Trophoblast cell (in vitro differentiated cells and primary cell): ENCODE measurements at regions not wholly inside any gene's neighbourhood (a gene's known extent, or its start where the extent isn't known, plus 50 kb on each side); places are given as distances from the start of the nearest gene placed in this dataset.

ENCODE experiments used
- DNase-seq, 2 donors: peaks; one replicate each; pipeline ENCODE4 v3.0.0-alpha.2; 2016
- H2AFZ ChIP-seq: 2 replicates; pipeline ENCODE4 v1.6.1; 2013; ENCODE audit warnings: low read length, moderate library complexity, mild to moderate bottlenecking; ENCODE audit not compliant: insufficient read depth, poor library complexity
- H2AK5ac ChIP-seq: 2 replicates; pipeline ENCODE4 v1.6.1; 2013; ENCODE audit warnings: mild to moderate bottlenecking, low read length
- H2BK120ac ChIP-seq: 2 replicates; pipeline ENCODE4 v1.6.1; 2013; ENCODE audit warnings: low read length, mild to moderate bottlenecking, moderate library complexity; ENCODE audit not compliant: insufficient read depth, poor library complexity
- H2BK12ac ChIP-seq: 2 replicates; pipeline ENCODE4 v1.6.1; 2013; ENCODE audit warnings: mild to moderate bottlenecking, low read length, moderate library complexity
- H2BK5ac ChIP-seq: 2 replicates; pipeline ENCODE4 v1.6.1; 2013; ENCODE audit warnings: low read length, low read depth, moderate library complexity, mild to moderate bottlenecking; ENCODE audit not compliant: poor library complexity
- H3K14ac ChIP-seq: 2 replicates; pipeline ENCODE4 v1.6.1; 2013; ENCODE audit warnings: mild to moderate bottlenecking, low read length
- H3K18ac ChIP-seq: 2 replicates; pipeline ENCODE4 v1.6.1; 2013; ENCODE audit warnings: mild to moderate bottlenecking, low read length
- H3K23ac ChIP-seq: 2 replicates; pipeline ENCODE4 v1.6.1; 2013; ENCODE audit warnings: low read length
- H3K27ac ChIP-seq: 2 replicates; pipeline ENCODE4 v1.5.1; 2013; ENCODE audit warnings: low read depth, mild to moderate bottlenecking, inconsistent platforms, low read length, moderate library complexity
- H3K27me3 ChIP-seq: 2 replicates; pipeline ENCODE4 v1.6.1; 2013; ENCODE audit warnings: inconsistent platforms, mild to moderate bottlenecking, low read length, moderate library complexity; ENCODE audit not compliant: insufficient read depth
- H3K36me3 ChIP-seq, 2 experiments: 1 replicate in 1 of 2; 2 replicates in 1 of 2; pipeline ENCODE4 v1.6.1; 2013; ENCODE audit warnings: low read length in 2 of 2, mild to moderate bottlenecking in 2 of 2, moderate library complexity in 1 of 2; ENCODE audit not compliant: insufficient read depth in 2 of 2, control insufficient read depth in 1 of 2
- H3K4ac ChIP-seq: 2 replicates; pipeline ENCODE4 v1.6.1; 2013; ENCODE audit warnings: low read depth, mild to moderate bottlenecking, low read length, moderate library complexity
- H3K4me1 ChIP-seq, 2 experiments: 1 replicate in 1 of 2; 2 replicates in 1 of 2; pipeline ENCODE4 v1.6.1; 2013; ENCODE audit warnings: low read length in 2 of 2, mild to moderate bottlenecking in 2 of 2, moderate library complexity in 1 of 2; ENCODE audit not compliant: insufficient read depth in 2 of 2, control insufficient read depth in 1 of 2
- H3K4me2 ChIP-seq: 2 replicates; pipeline ENCODE4 v1.6.1; 2013; ENCODE audit warnings: inconsistent platforms, mild to moderate bottlenecking, low read length, moderate library complexity
- H3K4me3 ChIP-seq: 2 replicates; pipeline ENCODE4 v1.5.1; 2013; ENCODE audit warnings: mild to moderate bottlenecking, low read depth, low read length, inconsistent platforms
- H3K79me1 ChIP-seq: one replicate; pipeline ENCODE4 v1.6.1; 2013; ENCODE audit warnings: low read length
- H3K79me2 ChIP-seq: 2 replicates; pipeline ENCODE4 v1.6.1; 2013; ENCODE audit warnings: low read length, mild to moderate bottlenecking; ENCODE audit not compliant: control insufficient read depth, insufficient read depth, poor library complexity
- H3K9ac ChIP-seq: 2 replicates; pipeline ENCODE4 v1.6.1; 2013; ENCODE audit warnings: mild to moderate bottlenecking, low read length
- H3K9me3 ChIP-seq: 2 replicates; pipeline ENCODE4 v1.6.1; 2013; ENCODE audit warnings: low read depth, mild to moderate bottlenecking, control low read depth, inconsistent platforms, low read length; ENCODE audit not compliant: insufficient read depth
- H4K12ac ChIP-seq: 2 replicates; pipeline ENCODE4 v1.6.1; 2013; ENCODE audit warnings: low read depth, mild to moderate bottlenecking, low read length, moderate library complexity
- H4K8ac ChIP-seq: 2 replicates; pipeline ENCODE4 v1.6.1; 2013; ENCODE audit warnings: low read depth, mild to moderate bottlenecking, low read length, moderate library complexity
- H4K91ac ChIP-seq: one replicate; pipeline ENCODE4 v1.6.1; 2013; ENCODE audit warnings: low read depth, mild to moderate bottlenecking, low read length, moderate library complexity
- WGBS: extraction: QIAGEN DNeasy Blood & Tissue Kit; methylation state at CpG from one replicate; pipeline ENCODE4 v1.1.7; 2013; ENCODE audit warnings: missing lambda C conversion rate; ENCODE audit not compliant: insufficient read length, insufficient coverage; ENCODE audit errors: extremely low coverage; 5-methylcytosine and 5-hydroxymethylcytosine counted together

DNA sequence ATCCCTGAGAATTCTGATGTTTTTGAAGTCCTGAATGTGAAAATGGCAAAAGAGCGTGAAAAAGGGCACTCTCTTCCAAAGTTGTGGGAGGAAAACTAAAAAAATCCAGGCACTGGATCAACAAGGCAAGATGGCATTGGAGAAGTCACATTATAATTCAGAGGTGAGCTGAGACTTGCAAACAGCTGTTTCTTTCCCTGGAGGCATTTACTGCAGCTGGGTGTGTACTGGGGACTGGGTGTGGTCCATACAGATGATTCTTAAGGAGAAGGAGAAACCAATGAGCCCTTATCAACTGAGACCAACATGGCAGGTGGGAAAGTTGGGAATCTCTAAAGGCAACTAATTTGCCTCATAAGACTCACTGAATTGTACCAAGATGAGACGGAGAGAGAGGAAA lies 313.9 kb downstream of the TRIB2 start:
- no peak overlapping the region for H3K23ac ChIP-seq
- H3K27me3 ChIP-seq: no peaks in the 10 kb centered on the region
- no peaks in the 10 kb centered on the region for H3K9me3 ChIP-seq
- no CpG with 5 or more reads among the region's 2 CpGs for WGBS
- H4K8ac ChIP-seq: no peak overlapping the region
- no peak overlapping the region for H3K4me3 ChIP-seq
- no peaks in the 10 kb centered on the region for H3K36me3 ChIP-seq
- no peak overlapping the region for H3K4me2 ChIP-seq
- no peak overlapping the region for H2AFZ ChIP-seq
- no peak overlapping the region for H3K4ac ChIP-seq
- H3K79me2 ChIP-seq: no peaks in the 10 kb centered on the region
- no peak overlapping the region for H2BK12ac ChIP-seq
- H3K27ac ChIP-seq: no peak overlapping the region
- H3K79me1 ChIP-seq: no peaks in the 10 kb centered on the region
- H2AK5ac ChIP-seq: no peak overlapping the region
- no peaks in the 10 kb centered on the region for H3K4me1 ChIP-seq
- no peak overlapping the region for H2BK120ac ChIP-seq
- H3K14ac ChIP-seq: no peak overlapping the region
- no peak for DNase-seq
- no peak overlapping the region for H3K18ac ChIP-seq
- H2BK5ac ChIP-seq: no peak overlapping the region
- no peak overlapping the region for H4K12ac ChIP-seq
- no peak overlapping the region for H4K91ac ChIP-seq
- H3K9ac ChIP-seq: no peak overlapping the region

- Histone ChIP-seq H3K27ac (no peak overlapping the region), H3K9me3 (no peaks in the 10 kb centered on the region), H3K79me1 (no peaks in the 10 kb centered on the region), H3K4ac (no peak overlapping the region), H2AFZ (no peak overlapping the region), H4K12ac (no peak overlapping the region), H4K8ac (no peak overlapping the region), H3K36me3 (no peaks in the 10 kb centered on the region), H3K27me3 (no peaks in the 10 kb centered on the region), H2AK5ac (no peak overlapping the region), H3K9ac (no peak overlapping the region), H3K14ac (no peak overlapping the region), H3K18ac (no peak overlapping the region), H2BK12ac (no peak overlapping the region), H3K4me1 (no peaks in the 10 kb centered on the region), H3K4me3 (no peak overlapping the region), H2BK120ac (no peak overlapping the region), H3K23ac (no peak overlapping the region), H2BK5ac (no peak overlapping the region), H4K91ac (no peak overlapping the region), H3K4me2 (no peak overlapping the region), H3K79me2 (no peaks in the 10 kb centered on the region)
- WGBS: 100% methylated on average over 1 of the region's 1 CpG
- no peak for DNase-seq
Observed at GRCh38 chr2:13034861-13035260, 318.1 kb downstream of the TRIB2 start.

DNA sequence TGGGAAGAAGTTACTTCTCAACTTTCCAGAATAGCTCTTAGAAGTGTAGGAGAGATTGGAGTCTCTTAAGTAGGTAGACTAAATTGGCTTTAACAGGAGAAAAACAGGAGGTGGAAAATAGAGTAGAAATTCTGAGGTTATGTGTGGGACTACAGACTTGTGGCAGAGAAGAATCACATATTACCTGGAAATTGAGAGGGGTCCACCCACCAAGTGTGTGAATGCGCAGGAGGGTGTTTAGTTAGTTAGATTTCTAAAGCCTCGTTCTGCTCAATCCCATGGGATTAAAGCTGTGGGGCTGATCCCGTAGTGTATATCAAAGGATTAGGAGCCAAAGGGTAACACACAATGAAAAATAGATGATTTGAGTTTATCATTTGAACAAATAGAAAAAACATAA lies 319.1 kb downstream of the TRIB2 start:
- Histone ChIP-seq H3K79me1 (no peaks in the 10 kb centered on the region), H3K9ac (no peak overlapping the region), H2AFZ (no peak overlapping the region), H3K4ac (no peak overlapping the region), H2BK120ac (no peak overlapping the region), H3K4me1 (no peaks in the 10 kb centered on the region), H3K36me3 (no peaks in the 10 kb centered on the region), H4K8ac (no peak overlapping the region), H3K9me3 (no peaks in the 10 kb centered on the region), H2BK12ac (no peak overlapping the region), H3K23ac (no peak overlapping the region), H3K4me3 (no peak overlapping the region), H2AK5ac (no peak overlapping the region), H3K79me2 (no peaks in the 10 kb centered on the region), H4K12ac (no peak overlapping the region), H2BK5ac (no peak overlapping the region), H3K27me3 (no peaks in the 10 kb centered on the region), H3K18ac (no peak overlapping the region), H3K27ac (no peak overlapping the region), H3K4me2 (no peak overlapping the region), H3K14ac (no peak overlapping the region), H4K91ac (no peak overlapping the region)
- WGBS: no CpG with 5 or more reads among the region's 3 CpGs
- DNase-seq: no peak

- H4K91ac ChIP-seq: no peak overlapping the region
- no peak overlapping the region for H3K4ac ChIP-seq
- H3K9me3 ChIP-seq: no peaks in the 10 kb centered on the region
- H3K36me3 ChIP-seq: no peaks in the 10 kb centered on the region
- no peak overlapping the region for H2AFZ ChIP-seq
- H3K4me2 ChIP-seq: no peak overlapping the region
- H3K4me1 ChIP-seq: no peaks in the 10 kb centered on the region
- no peak overlapping the region for H4K12ac ChIP-seq
- no peak overlapping the region for H2BK5ac ChIP-seq
- WGBS: no CpG with 5 or more reads among the region's 13 CpGs
- no peak overlapping the region for H3K4me3 ChIP-seq
- no peak overlapping the region for H4K8ac ChIP-seq
- no peak overlapping the region for H2BK120ac ChIP-seq
- no peak overlapping the region for H3K14ac ChIP-seq
- H3K27me3 ChIP-seq: no peaks in the 10 kb centered on the region
- H3K9ac ChIP-seq: no peak overlapping the region
- H3K79me1 ChIP-seq: no peaks in the 10 kb centered on the region
- no peaks in the 10 kb centered on the region for H3K79me2 ChIP-seq
- H3K27ac ChIP-seq: no peak overlapping the region
- H3K18ac ChIP-seq: no peak overlapping the region
- H2BK12ac ChIP-seq: no peak overlapping the region
- no peak for DNase-seq
- H3K23ac ChIP-seq: no peak overlapping the region
- H2AK5ac ChIP-seq: no peak overlapping the region
Observed at GRCh38 chr2:13040043-13040442, 323.3 kb downstream of the TRIB2 start.
